B cell (primary cell): ENCODE measurements at regions not wholly inside any gene's neighbourhood (a gene's known extent, or its start where the extent isn't known, plus 50 kb on each side); places are given as distances from the start of the nearest gene placed in this dataset.

Source experiments
- ATAC-seq: fragments of 200-7000 bp; cut with Tn5 transposase; one replicate; pipeline ENCODE4 v1.10.0; 2021; ENCODE audit warnings: low read depth, mild to moderate bottlenecking, moderate number of reproducible peaks, moderate library complexity
- CTCF ChIA-PET: fragments of 350-600 bp; sonication (Branson Sonifier 250); formaldehyde crosslinking; loops from one replicate; lab custom pipeline; 2021; ENCODE audit warnings: antibody characterized with exemption, inconsistent platforms; lab: Charles Lee
- POLR2A ChIA-PET: fragments of 350-600 bp; sonication (Branson Sonifier 250); formaldehyde crosslinking; loops from one replicate; lab custom pipeline; 2021; ENCODE audit warnings: antibody characterized with exemption; lab: Charles Lee
- DNase-seq: peaks from one replicate; pipeline ENCODE4 v3.0.0; 2013
- H2AFZ ChIP-seq: 2 replicates; pipeline ENCODE4 v1.6.1; 2012; ENCODE audit warnings: mild to moderate bottlenecking, low read depth, low read length; ENCODE audit not compliant: insufficient read depth, poor library complexity, severe bottlenecking
- H3K27ac ChIP-seq, 2 donors: 1 replicate in 1 of 2; 2 replicates in 1 of 2; pipeline ENCODE4 v1.5.1; 2012 to 2013; ENCODE audit warnings: low read length in 2 of 2, mild to moderate bottlenecking in 2 of 2, moderate library complexity in 1 of 2
- H3K27me3 ChIP-seq, 4 experiments: fragments of 200-600 bp in 1 of 4; sonication (generic) in 1 of 4; replicated peaks in 1 of 4; 1 replicate in 2 of 4; 2 replicates in 2 of 4; pipeline versions ENCODE4 v1.6.1 to v1.7.0; 2013 to 2016; ENCODE audit warnings: low read length in 3 of 4, mild to moderate bottlenecking in 2 of 4, mixed read lengths in 1 of 4, moderate library complexity in 1 of 4; ENCODE audit not compliant: insufficient read depth in 4 of 4, control insufficient read depth in 3 of 4; ENCODE audit errors: control extremely low read depth in 1 of 4
- H3K36me3 ChIP-seq, 2 experiments: replicated peaks in 1 of 2; 1 replicate in 1 of 2; 2 replicates in 1 of 2; pipeline versions ENCODE4 v1.6.1 to v1.7.1; 2013; ENCODE audit warnings: low read length in 1 of 2; ENCODE audit not compliant: insufficient read depth in 2 of 2, control insufficient read depth in 1 of 2; ENCODE audit errors: control extremely low read depth in 1 of 2, extremely low read depth in 1 of 2
- H3K4me1 ChIP-seq, 2 donors: fragments of 200-600 bp in 1 of 2; sonication (generic) in 1 of 2; 1 replicate in 1 of 2; 2 replicates in 1 of 2; pipeline versions ENCODE4 v1.5.1 to v1.6.1; 2013 to 2017; ENCODE audit warnings: low read length in 2 of 2; ENCODE audit not compliant: control insufficient read depth in 2 of 2, insufficient read depth in 2 of 2
- H3K4me2 ChIP-seq: replicated peaks from 2 replicates; pipeline ENCODE3; 2012; ENCODE audit warnings: mild to moderate bottlenecking, low read depth, low read length; ENCODE audit not compliant: poor library complexity, severe bottlenecking
- H3K4me3 ChIP-seq, 5 experiments: fragments of 200-600 bp in 1 of 5; sonication (generic) in 1 of 5; 1 replicate in 3 of 5; 2 replicates in 2 of 5; pipeline versions ENCODE4 v1.5.1 to v1.7.0; 2011 to 2016; ENCODE audit warnings: low read length in 4 of 5, mild to moderate bottlenecking in 4 of 5, low read depth in 2 of 5, control low read depth in 1 of 5, moderate library complexity in 1 of 5; ENCODE audit not compliant: insufficient read depth in 1 of 5; ENCODE audit errors: control extremely low read depth in 1 of 5, extremely low read depth in 1 of 5
- H3K79me2 ChIP-seq: fragments of 200-600 bp; sonication (generic); one replicate; pipeline ENCODE4 v1.6.0; 2016; ENCODE audit warnings: low read length; ENCODE audit not compliant: control insufficient read depth, insufficient read depth
- H3K9ac ChIP-seq: fragments of 200-600 bp; sonication (generic); 2 replicates; pipeline ENCODE4 v1.6.1; 2017; ENCODE audit warnings: mild to moderate bottlenecking, low read length, moderate library complexity
- H3K9me3 ChIP-seq, 3 donors: one replicate each; pipeline versions ENCODE4 v1.6.1 to v1.7.1; 2013; ENCODE audit warnings: low read length in 2 of 3; ENCODE audit not compliant: control insufficient read depth in 2 of 3, insufficient read depth in 1 of 3; ENCODE audit errors: control extremely low read depth in 1 of 3
- H4K20me1 ChIP-seq: 2 replicates; pipeline ENCODE4 v1.6.0; 2012; ENCODE audit warnings: mild to moderate bottlenecking, low read length; ENCODE audit not compliant: insufficient read depth, control insufficient read depth, poor library complexity, severe bottlenecking
- H3K27ac Mint-ChIP-seq: one replicate; pipeline ENCODE4 v1.8.0; 2021; ENCODE audit warnings: mixed read lengths
- H3K27me3 Mint-ChIP-seq: one replicate; pipeline ENCODE4 v1.8.0; 2021; ENCODE audit warnings: mixed read lengths
- H3K4me1 Mint-ChIP-seq: one replicate; pipeline ENCODE4 v1.8.0; 2021; ENCODE audit warnings: mixed read lengths
- H3K4me3 Mint-ChIP-seq: one replicate; pipeline ENCODE4 v1.8.0; 2021; ENCODE audit warnings: mixed read lengths
- H3K9me3 Mint-ChIP-seq: one replicate; pipeline ENCODE4 v1.8.0; 2022; ENCODE audit warnings: mixed read lengths; ENCODE audit not compliant: insufficient read depth
- CTCF ChIP-seq: fragments of 200-600 bp; IDR thresholded peaks from one replicate; pipeline ENCODE4 v1.8.0; 2022; ENCODE audit warnings: antibody characterized with exemption, mild to moderate bottlenecking
- EZH2 ChIP-seq: IDR thresholded peaks from 2 replicates; pipeline ENCODE4 v1.6.1; 2012; ENCODE audit warnings: borderline replicate concordance, low read depth, mild to moderate bottlenecking, moderate library complexity, low read length; ENCODE audit not compliant: insufficient read depth, poor library complexity, severe bottlenecking
- WGBS: methylation state at CpG from one replicate; pipeline ENCODE4 v1.1.5; 2013; ENCODE audit warnings: missing lambda C conversion rate; ENCODE audit not compliant: insufficient coverage; 5-methylcytosine and 5-hydroxymethylcytosine counted together
- intact Hi-C: fragments of 100-400 bp; cut with micrococcal nuclease; formaldehyde crosslinking; loops from one replicate; pipeline ENCODE4 v1.10.0; 2022

- H3K9me3 ChIP-seq: peaks cover 2 to 22% (median 18%) of the 10 kb centered on the region in 3 donors
- no peak overlapping the region for H3K4me2 ChIP-seq
- H3K4me3 ChIP-seq: no peak overlapping the region
- ATAC-seq (no peak), DNase-seq (no peak)
- no peak overlapping the region for H3K4me3 Mint-ChIP-seq
- CTCF ChIA-PET: no interaction called here
- no peak overlapping the region for H3K27ac ChIP-seq
- H4K20me1 ChIP-seq: no peaks in the 10 kb centered on the region
- H3K4me1 Mint-ChIP-seq: no peaks in the 10 kb centered on the region
- no peak for TF ChIP-seq CTCF
- TF ChIP-seq EZH2: no peak
- H2AFZ ChIP-seq: no peak overlapping the region
- intact Hi-C loops: no loop called here
- no CpG with 5 or more reads among the region's 3 CpGs for WGBS
- H3K9ac ChIP-seq: no peak overlapping the region
- no peaks in the 10 kb centered on the region for H3K27me3 ChIP-seq
- H3K79me2 ChIP-seq: no peaks in the 10 kb centered on the region
- H3K27me3 Mint-ChIP-seq: no peaks in the 10 kb centered on the region
- no peaks in the 10 kb centered on the region for H3K36me3 ChIP-seq
- peaks cover 8% of the 10 kb centered on the region for H3K9me3 Mint-ChIP-seq
- no peaks in the 10 kb centered on the region for H3K4me1 ChIP-seq
- POLR2A ChIA-PET: no interaction called here
- H3K27ac Mint-ChIP-seq: no peak overlapping the region
Observed at GRCh38 chr18:75592527-75592926, 165.0 kb upstream of the SMIM21 start.

GRCh38 chr18:75588412-75588811 is 160.9 kb upstream of the SMIM21 start:
- Mint-ChIP-seq H3K27ac (no peak overlapping the region), H3K4me1 (no peaks in the 10 kb centered on the region), H3K9me3 (peaks cover 5% of the 10 kb centered on the region), H3K27me3 (no peaks in the 10 kb centered on the region), H3K4me3 (no peak overlapping the region)
- H3K27ac ChIP-seq: no peak overlapping the region
- no peak overlapping the region for H3K9ac ChIP-seq
- no peaks in the 10 kb centered on the region for H3K4me1 ChIP-seq
- H3K9me3 ChIP-seq: peaks cover 2 to 14% (median 12%) of the 10 kb centered on the region in 3 donors
- H4K20me1 ChIP-seq: no peaks in the 10 kb centered on the region
- ChIA-PET CTCF (no interaction called here), POLR2A (no interaction called here)
- TF ChIP-seq EZH2 (no peak), CTCF (no peak)
- H2AFZ ChIP-seq: no peak overlapping the region
- no peak overlapping the region for H3K4me2 ChIP-seq
- H3K36me3 ChIP-seq: no peaks in the 10 kb centered on the region
- intact Hi-C loops: no loop called here
- 93% methylated on average over 5 of the region's 16 CpGs for WGBS
- no peaks in the 10 kb centered on the region for H3K79me2 ChIP-seq
- no peak for DNase-seq
- no peak for ATAC-seq
- no peak overlapping the region for H3K4me3 ChIP-seq
- H3K27me3 ChIP-seq: no peaks in the 10 kb centered on the region
